ENCODE measurements at regions not wholly inside any gene's neighbourhood (a gene's known extent, or its start where the extent isn't known, plus 50 kb on each side); places are given as distances from the start of the nearest gene placed in this dataset.

GRCh38 chr7:19296617-19297016 lies 151.4 kb upstream of the FERD3L start:
- no peak for DNase-seq (ENCODE audit: low spot score)
- in situ Hi-C loops (cut with MboI; ENCODE audit: low pct_unique_long_range_greater_than_20kb, low sequenced_read_pairs, unreplicated experiment): no loop called here
- TF ChIP-seq CTCF (IDR thresholded peaks at IDR 0.05; ENCODE audit: extremely low read depth, insufficient read depth, missing control alignments): no peak

- in situ Hi-C loops (cut with MboI; ENCODE audit: low pct_unique_long_range_greater_than_20kb, low sequenced_read_pairs, unreplicated experiment): no loop called here
- DNase-seq (ENCODE audit: low spot score): no peak
- TF ChIP-seq CTCF (IDR thresholded peaks at IDR 0.05; ENCODE audit: extremely low read depth, insufficient read depth, missing control alignments): no peak
Measured at GRCh38 chr7:19295376-19295775, 150.2 kb upstream of the FERD3L start.

- TF ChIP-seq CTCF (IDR thresholded peaks at IDR 0.05; ENCODE audit: extremely low read depth, insufficient read depth, missing control alignments): no peak
- in situ Hi-C loops (cut with MboI; ENCODE audit: low pct_unique_long_range_greater_than_20kb, low sequenced_read_pairs, unreplicated experiment): no loop called here
- DNase-seq (ENCODE audit: low spot score): no peak
Measured at GRCh38 chr7:19294619-19295018, 149.4 kb upstream of the FERD3L start.

GRCh38 chr7:19293431-19293830 lies 148.2 kb upstream of the FERD3L start:
- no peak for DNase-seq (ENCODE audit: low spot score)
- in situ Hi-C loops (cut with MboI; ENCODE audit: low pct_unique_long_range_greater_than_20kb, low sequenced_read_pairs, unreplicated experiment): no loop called here
- TF ChIP-seq CTCF (IDR thresholded peaks at IDR 0.05; ENCODE audit: extremely low read depth, insufficient read depth, missing control alignments): no peak

- no peak for DNase-seq (ENCODE audit: low spot score)
- no peak for TF ChIP-seq CTCF (IDR thresholded peaks at IDR 0.05; ENCODE audit: extremely low read depth, insufficient read depth, missing control alignments)
- in situ Hi-C loops (cut with MboI; ENCODE audit: low pct_unique_long_range_greater_than_20kb, low sequenced_read_pairs, unreplicated experiment): no loop called here
Measured at GRCh38 chr7:19290968-19291367, 145.7 kb upstream of the FERD3L start.

GRCh38 chr7:19290066-19290465 lies 144.8 kb upstream of the FERD3L start:
- no peak for TF ChIP-seq CTCF (IDR thresholded peaks at IDR 0.05; ENCODE audit: extremely low read depth, insufficient read depth, missing control alignments)
- no peak for DNase-seq (ENCODE audit: low spot score)
- in situ Hi-C loops (cut with MboI; ENCODE audit: low pct_unique_long_range_greater_than_20kb, low sequenced_read_pairs, unreplicated experiment): no loop called here

Measured in GM13977 (cell line).